Natural killer cell treated with Interleukin-12 subunit alpha and Interleukin-12 subunit beta and Interleukin-15 and Interleukin-18, amount 100 ng/mL, for 72 hours (primary cell): ENCODE measurements at regions not wholly inside any gene's neighbourhood (a gene's known extent, or its start where the extent isn't known, plus 50 kb on each side); places are given as distances from the start of the nearest gene placed in this dataset.

Experiments
- ATAC-seq, 2 donors: fragments of 150-1000 bp; cut with Tn5 transposase in 1 of 2; sonication (Bioruptor Pico), chemical (Tn5 transposase) in 1 of 2; 2 replicates each; pipeline ENCODE4 v1.10.0; 2021
- DNase-seq: peaks from one replicate; pipeline ENCODE4 v3.0.0; 2022; ENCODE audit warnings: low spot score
- H3K27ac Mint-ChIP-seq, 2 donors: 1 replicate in 1 of 2; 2 replicates in 1 of 2; pipeline ENCODE4 v1.8.0; 2022; ENCODE audit warnings: mixed read lengths in 2 of 2, mild to moderate bottlenecking in 1 of 2, moderate library complexity in 1 of 2
- H3K27me3 Mint-ChIP-seq, 2 donors: 1 replicate in 1 of 2; 2 replicates in 1 of 2; pipeline ENCODE4 v1.8.0; 2022; ENCODE audit warnings: mixed read lengths in 2 of 2
- H3K36me3 Mint-ChIP-seq: one replicate; pipeline ENCODE4 v1.8.0; 2022; ENCODE audit warnings: mixed read lengths
- H3K4me1 Mint-ChIP-seq, 2 donors: 1 replicate in 1 of 2; 2 replicates in 1 of 2; pipeline ENCODE4 v1.8.0; 2022; ENCODE audit warnings: low read depth in 2 of 2, mixed read lengths in 2 of 2, mild to moderate bottlenecking in 1 of 2
- H3K4me3 Mint-ChIP-seq: one replicate; pipeline ENCODE4 v1.8.0; 2022; ENCODE audit warnings: mixed read lengths
- H3K9me3 Mint-ChIP-seq: 2 replicates; pipeline ENCODE4 v1.8.0; 2022; ENCODE audit warnings: mixed read lengths

- Mint-ChIP-seq H3K9me3 (peaks cover 33% of the 10 kb centered on the region), H3K36me3 (peaks cover 9% of the 10 kb centered on the region), H3K27ac (no peak overlapping the region), H3K27me3 (no peaks in the 10 kb centered on the region), H3K4me1 (no peaks in the 10 kb centered on the region), H3K4me3 (no peak overlapping the region)
- ATAC-seq (no peak), DNase-seq (no peak)
Measured at GRCh38 chr3:76859596-76859995, 180.3 kb upstream of the ROBO2 start.

- Mint-ChIP-seq H3K4me3 (no peak overlapping the region), H3K27me3 (no peaks in the 10 kb centered on the region), H3K4me1 (no peaks in the 10 kb centered on the region), H3K27ac (no peak overlapping the region), H3K36me3 (peaks cover 9% of the 10 kb centered on the region), H3K9me3 (peaks cover 27% of the 10 kb centered on the region)
- no peak for DNase-seq
- no peak for ATAC-seq
Measured at GRCh38 chr3:76864355-76864754, 175.5 kb upstream of the ROBO2 start.

GRCh38 chr3:76866729-76867408 is 173.0 kb upstream of the ROBO2 start:
- Mint-ChIP-seq H3K27me3 (no peaks in the 10 kb centered on the region), H3K27ac (no peak overlapping the region), H3K9me3 (peaks cover 15% of the 10 kb centered on the region), H3K36me3 (peaks cover 9% of the 10 kb centered on the region), H3K4me3 (no peak overlapping the region), H3K4me1 (no peaks in the 10 kb centered on the region)
- DNase-seq (no peak), ATAC-seq (no peak)

GRCh38 chr3:76869726-76870384 is 170.0 kb upstream of the ROBO2 start:
- Mint-ChIP-seq H3K36me3 (peaks cover 4% of the 10 kb centered on the region), H3K4me1 (no peaks in the 10 kb centered on the region), H3K27me3 (no peaks in the 10 kb centered on the region), H3K27ac (no peak overlapping the region), H3K9me3 (peaks cover 17% of the 10 kb centered on the region), H3K4me3 (no peak overlapping the region)
- ATAC-seq, result no peak
- DNase-seq, result no peak

GRCh38 chr3:76871655-76872054 is 168.2 kb upstream of the ROBO2 start:
- no peak overlapping the region for H3K27ac Mint-ChIP-seq

GRCh38 chr3:76872999-76873398 is 166.9 kb upstream of the ROBO2 start:
- Mint-ChIP-seq H3K36me3 (peaks cover 4% of the 10 kb centered on the region), H3K9me3 (peaks cover 19% of the 10 kb centered on the region), H3K4me1 (no peaks in the 10 kb centered on the region), H3K27me3 (no peaks in the 10 kb centered on the region), H3K27ac (no peak overlapping the region), H3K4me3 (no peak overlapping the region)
- no peak for DNase-seq
- ATAC-seq, result no peak

More at GRCh38 chr3:76871655-76872054, 168.2 kb upstream of the ROBO2 start:
- H3K4me1 Mint-ChIP-seq, result no peaks in the 10 kb centered on the region
- peaks cover 4% of the 10 kb centered on the region for H3K36me3 Mint-ChIP-seq
- DNase-seq, result no peak
- no peak for ATAC-seq
- peaks cover 17% of the 10 kb centered on the region for H3K9me3 Mint-ChIP-seq
- no peak overlapping the region for H3K4me3 Mint-ChIP-seq
- no peaks in the 10 kb centered on the region for H3K27me3 Mint-ChIP-seq

- Mint-ChIP-seq H3K27me3 (no peaks in the 10 kb centered on the region), H3K27ac (no peak overlapping the region), H3K36me3 (peaks cover 4% of the 10 kb centered on the region), H3K4me1 (no peaks in the 10 kb centered on the region), H3K9me3 (peaks cover 19% of the 10 kb centered on the region), H3K4me3 (no peak overlapping the region)
- ATAC-seq (no peak), DNase-seq (no peak)
Measured at GRCh38 chr3:76873532-76874242, 166.2 kb upstream of the ROBO2 start.

GRCh38 chr3:76879959-76880358 is 159.9 kb upstream of the ROBO2 start:
- ATAC-seq (no peak), DNase-seq (no peak)
- Mint-ChIP-seq H3K27ac (no peak overlapping the region), H3K36me3 (no peaks in the 10 kb centered on the region), H3K9me3 (peaks cover 22% of the 10 kb centered on the region), H3K4me3 (no peak overlapping the region), H3K4me1 (no peaks in the 10 kb centered on the region), H3K27me3 (no peaks in the 10 kb centered on the region)

GRCh38 chr3:76886761-76887500 is 153.0 kb upstream of the ROBO2 start:
- ATAC-seq (no peak), DNase-seq (no peak)
- H3K27me3 Mint-ChIP-seq, result no peaks in the 10 kb centered on the region
- H3K4me3 Mint-ChIP-seq, result no peak overlapping the region
- H3K27ac Mint-ChIP-seq, result no peak overlapping the region
- H3K4me1 Mint-ChIP-seq, result no peaks in the 10 kb centered on the region
- peaks cover 18% of the 10 kb centered on the region for H3K9me3 Mint-ChIP-seq
- no peaks in the 10 kb centered on the region for H3K36me3 Mint-ChIP-seq

GRCh38 chr3:76888856-76889255 is 151.0 kb upstream of the ROBO2 start:
- Mint-ChIP-seq H3K9me3 (peaks cover 12% of the 10 kb centered on the region), H3K4me1 (no peaks in the 10 kb centered on the region), H3K27me3 (no peaks in the 10 kb centered on the region), H3K4me3 (no peak overlapping the region), H3K36me3 (no peaks in the 10 kb centered on the region), H3K27ac (no peak overlapping the region)
- ATAC-seq, result no peak
- no peak for DNase-seq

GRCh38 chr3:76889911-76890310 is 150.0 kb upstream of the ROBO2 start:
- no peaks in the 10 kb centered on the region for H3K36me3 Mint-ChIP-seq
- no peak overlapping the region for H3K27ac Mint-ChIP-seq
- H3K4me1 Mint-ChIP-seq, result no peaks in the 10 kb centered on the region
- DNase-seq, result no peak
- H3K9me3 Mint-ChIP-seq, result peaks cover 12% of the 10 kb centered on the region
- no peak for ATAC-seq
- no peaks in the 10 kb centered on the region for H3K27me3 Mint-ChIP-seq
- no peak overlapping the region for H3K4me3 Mint-ChIP-seq

GRCh38 chr3:76897076-76897475 is 142.8 kb upstream of the ROBO2 start:
- no peaks in the 10 kb centered on the region for H3K36me3 Mint-ChIP-seq
- H3K27ac Mint-ChIP-seq, result no peak overlapping the region
- no peak for DNase-seq
- no peaks in the 10 kb centered on the region for H3K4me1 Mint-ChIP-seq
- no peak for ATAC-seq
- peaks cover 4% of the 10 kb centered on the region for H3K9me3 Mint-ChIP-seq
- H3K4me3 Mint-ChIP-seq, result no peak overlapping the region
- H3K27me3 Mint-ChIP-seq, result no peaks in the 10 kb centered on the region

GRCh38 chr3:76900596-76900995 is 139.3 kb upstream of the ROBO2 start:
- Mint-ChIP-seq H3K27me3 (no peaks in the 10 kb centered on the region), H3K36me3 (no peaks in the 10 kb centered on the region), H3K9me3 (peaks cover 8% of the 10 kb centered on the region), H3K4me1 (no peaks in the 10 kb centered on the region), H3K27ac (no peak overlapping the region), H3K4me3 (no peak overlapping the region)
- ATAC-seq (no peak), DNase-seq (no peak)

- Mint-ChIP-seq H3K36me3 (no peaks in the 10 kb centered on the region), H3K4me1 (no peaks in the 10 kb centered on the region), H3K27me3 (no peaks in the 10 kb centered on the region), H3K4me3 (no peak overlapping the region), H3K27ac (no peak overlapping the region), H3K9me3 (peaks cover 7% of the 10 kb centered on the region)
- no peak for ATAC-seq
- no peak for DNase-seq
Measured at GRCh38 chr3:76908156-76908555, 131.7 kb upstream of the ROBO2 start.
